ENCODE measurements at regions not wholly inside any gene's neighbourhood (a gene's known extent, or its start where the extent isn't known, plus 50 kb on each side); places are given as distances from the start of the nearest gene placed in this dataset.

DNA sequence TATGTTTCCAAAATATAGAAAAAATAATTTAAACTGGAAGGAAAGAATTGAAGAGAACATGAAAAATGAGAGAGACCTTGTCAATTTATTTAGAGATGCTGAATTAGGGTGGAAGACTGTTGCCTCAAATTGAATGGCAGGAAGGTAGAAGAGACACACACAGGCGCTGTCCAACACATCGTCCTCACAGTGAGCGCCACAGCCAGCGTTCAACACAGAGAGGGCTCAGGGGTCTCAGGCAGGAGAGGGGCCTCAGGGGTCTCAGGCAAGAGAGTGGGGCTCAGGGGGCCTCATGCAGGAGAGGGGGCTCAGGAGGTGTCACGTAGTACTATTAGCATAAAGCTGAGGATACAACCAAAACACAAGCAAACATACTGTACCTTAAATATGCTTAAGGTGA, 65.7 kb downstream of the TMEM18 start:
- no peak for DNase-seq (ENCODE audit: low spot score)

DNA sequence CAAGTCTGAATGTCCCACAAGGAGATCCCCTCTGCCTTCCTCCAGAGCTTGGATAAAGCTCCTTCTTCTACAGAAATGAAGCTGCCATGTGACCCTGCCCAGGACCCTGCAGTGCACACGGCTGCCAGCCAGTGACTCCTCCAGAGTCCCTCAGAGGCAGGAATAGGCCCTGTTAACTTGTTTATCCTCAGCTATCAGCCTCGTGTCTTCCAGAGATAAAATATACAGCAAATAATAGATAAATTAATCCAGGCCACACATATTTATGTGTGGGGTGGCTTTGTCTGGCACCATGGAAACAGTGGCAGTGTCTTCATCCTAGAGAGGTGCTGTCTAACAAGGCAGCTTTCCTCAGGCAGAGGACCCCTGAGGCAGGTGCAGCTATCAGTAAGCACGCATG, 66.7 kb downstream of the TMEM18 start:
- DNase-seq (ENCODE audit: low spot score) = no peak

DNA sequence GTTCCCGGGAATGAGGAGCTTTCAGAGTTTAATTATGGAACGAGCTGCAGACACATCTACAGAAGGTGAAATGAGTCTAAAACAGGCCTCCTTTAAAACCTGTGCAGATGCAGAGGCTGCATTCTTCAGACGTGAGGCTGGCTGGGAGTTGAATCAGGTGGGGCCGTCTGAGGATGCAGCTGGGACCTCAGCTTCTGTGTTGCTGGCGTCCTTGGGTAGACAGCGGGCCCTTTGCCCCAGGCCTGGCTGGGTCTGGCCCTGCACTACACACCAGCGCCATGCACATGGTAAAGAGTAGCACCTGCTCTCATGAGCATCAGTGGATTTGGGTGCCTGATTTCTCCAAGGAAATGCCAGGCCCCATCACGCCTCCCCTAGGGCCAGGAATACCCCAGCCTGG, 67.3 kb downstream of the TMEM18 start:
- no peak for DNase-seq (ENCODE audit: low spot score)

DNA sequence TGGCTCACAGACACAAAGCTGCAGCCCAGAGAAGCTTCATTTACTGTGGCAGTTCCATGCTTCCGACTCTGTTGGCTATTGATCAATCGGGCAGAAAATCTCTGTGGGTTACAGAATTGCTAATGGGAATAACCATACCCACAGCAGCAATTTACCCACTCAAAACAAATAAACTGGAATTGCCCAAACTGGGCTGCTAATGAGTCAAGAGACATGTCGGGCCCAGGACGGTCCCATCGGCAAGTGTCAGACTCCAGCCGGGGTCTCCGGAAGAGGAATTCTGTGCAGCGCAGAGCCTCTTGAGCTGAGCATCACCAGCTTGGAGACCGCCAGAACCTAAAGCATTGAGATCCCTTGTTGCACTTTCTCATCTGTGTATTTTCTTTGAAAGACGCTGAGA, 67.8 kb downstream of the TMEM18 start:
- no peak for DNase-seq (ENCODE audit: low spot score)

DNA sequence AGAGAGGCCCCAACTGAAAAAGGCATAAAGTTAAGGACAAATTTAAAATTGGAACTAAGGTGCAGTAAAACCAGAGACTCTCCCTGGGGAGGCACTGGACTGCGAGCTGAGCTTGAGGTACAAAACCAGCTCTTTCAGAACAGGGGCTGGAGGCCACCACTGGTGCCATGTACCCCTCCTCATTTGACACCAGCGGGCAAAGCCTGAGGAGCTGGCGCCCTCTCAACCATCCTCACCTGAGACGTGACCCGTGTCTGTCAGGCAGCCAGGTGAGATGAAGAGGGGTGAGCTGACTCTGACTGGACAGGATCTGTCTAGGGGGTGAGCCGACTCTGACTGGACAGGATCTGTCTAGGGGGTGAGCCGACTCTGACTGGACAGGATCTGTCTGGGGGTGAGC, 68.5 kb downstream of the TMEM18 start:
- no peak for DNase-seq (ENCODE audit: low spot score)

DNA sequence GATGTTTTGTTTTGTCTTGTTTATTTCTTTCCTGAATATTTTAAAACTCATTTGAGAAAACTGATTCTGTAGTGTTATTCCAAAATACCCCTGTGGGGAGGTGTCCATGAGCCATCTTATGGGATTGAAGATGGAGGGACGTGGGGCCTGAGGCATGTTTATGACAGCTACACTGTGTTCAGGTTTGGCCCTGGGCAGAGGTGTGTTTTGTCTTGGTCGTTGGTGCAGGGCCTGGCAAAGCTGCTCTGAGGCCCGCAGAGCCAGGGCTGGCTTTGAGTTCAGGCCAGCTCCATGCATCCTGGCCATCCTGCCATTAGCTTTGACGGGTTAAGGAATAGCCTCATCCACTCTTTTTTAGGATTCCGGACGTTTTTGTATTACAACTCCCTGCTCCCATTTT, 68.9 kb downstream of the TMEM18 start:
- DNase-seq (ENCODE audit: low spot score) = no peak

DNA sequence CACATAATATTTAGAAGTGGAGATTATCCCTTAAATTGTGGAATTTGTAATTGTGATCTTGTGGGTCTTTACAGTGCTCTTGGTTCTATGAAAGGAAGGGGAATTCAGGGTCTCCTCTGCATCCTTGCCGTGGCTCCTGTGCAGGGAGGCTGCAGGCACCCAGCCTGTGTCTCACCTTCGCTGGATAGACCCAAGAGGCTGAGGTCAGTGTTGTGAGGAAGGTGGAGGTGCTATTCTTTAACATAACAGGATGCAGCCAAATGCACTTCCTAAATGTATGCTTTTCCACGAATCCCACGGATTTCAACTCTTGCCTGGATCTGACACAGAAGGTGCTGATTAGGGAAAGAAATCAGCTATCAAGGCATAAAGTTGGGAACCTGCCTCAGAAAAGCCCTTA, 69.5 kb downstream of the TMEM18 start:
- DNase-seq (ENCODE audit: low spot score) = no peak

DNA sequence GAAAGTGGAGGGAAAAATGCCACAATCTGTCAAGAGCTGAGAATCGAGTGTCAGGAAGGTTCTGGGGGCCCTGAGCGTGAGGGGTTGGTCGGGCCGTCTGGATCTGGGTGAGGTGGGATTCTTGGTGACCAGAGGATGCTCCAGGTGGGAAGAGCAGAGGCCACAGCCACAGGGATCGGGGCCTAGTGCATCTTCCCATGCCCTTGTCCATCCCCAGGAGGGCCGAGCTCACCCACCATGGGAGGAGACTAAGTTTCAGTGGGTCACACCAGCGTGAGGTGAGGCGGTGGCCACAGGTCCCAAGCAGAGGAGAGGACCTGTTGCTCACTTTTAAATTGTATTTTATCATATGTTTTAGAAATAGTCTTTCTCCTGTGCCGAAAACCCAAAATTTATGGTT, 70.0 kb downstream of the TMEM18 start:
- no peak for DNase-seq (ENCODE audit: low spot score)

DNA sequence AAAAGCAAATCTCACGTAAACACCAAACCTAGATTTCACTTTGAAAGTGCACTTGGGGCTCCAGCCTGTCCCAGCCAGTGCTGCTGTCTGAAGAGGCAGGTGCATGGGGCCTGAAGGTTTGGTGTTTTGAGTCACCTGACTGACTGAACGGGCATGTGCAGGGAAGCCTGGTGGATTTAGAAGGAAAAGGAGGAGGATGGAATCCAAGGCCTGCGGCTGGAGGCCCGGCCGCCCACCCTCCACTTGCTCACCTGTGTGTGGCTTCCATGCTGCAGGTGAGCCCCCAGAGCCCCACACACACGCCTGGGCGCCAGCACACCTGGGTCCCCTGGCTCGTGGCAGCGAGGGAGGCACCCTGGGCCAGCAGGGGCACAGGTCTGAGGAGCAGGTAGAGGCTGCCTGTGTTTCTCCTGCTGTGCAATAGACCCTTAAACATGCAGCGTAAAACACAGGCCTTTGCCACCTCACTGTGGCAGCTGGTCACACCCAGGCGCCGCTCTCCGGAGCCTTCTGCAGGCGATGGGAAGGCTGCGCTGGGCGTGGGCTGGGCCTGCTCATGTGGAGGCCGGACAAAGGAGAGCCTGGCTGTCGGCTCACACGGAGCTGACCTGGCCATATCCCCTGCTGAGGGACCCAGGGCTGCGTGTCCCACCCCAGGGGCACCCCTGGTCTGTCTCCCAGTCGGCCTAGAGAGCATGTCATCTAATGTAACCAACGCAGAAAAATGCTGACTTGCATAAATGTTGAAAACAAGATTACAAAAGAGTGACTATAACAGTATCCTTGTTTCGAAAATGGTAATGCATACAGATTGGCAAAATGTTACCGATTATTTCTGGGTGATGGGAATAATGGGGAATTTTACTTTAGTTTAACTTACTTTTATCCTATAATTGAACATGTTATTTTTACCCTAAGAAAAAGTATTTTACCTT, 71.3 kb downstream of the TMEM18 start:
- DNase-seq (ENCODE audit: low spot score) = no peak

DNA sequence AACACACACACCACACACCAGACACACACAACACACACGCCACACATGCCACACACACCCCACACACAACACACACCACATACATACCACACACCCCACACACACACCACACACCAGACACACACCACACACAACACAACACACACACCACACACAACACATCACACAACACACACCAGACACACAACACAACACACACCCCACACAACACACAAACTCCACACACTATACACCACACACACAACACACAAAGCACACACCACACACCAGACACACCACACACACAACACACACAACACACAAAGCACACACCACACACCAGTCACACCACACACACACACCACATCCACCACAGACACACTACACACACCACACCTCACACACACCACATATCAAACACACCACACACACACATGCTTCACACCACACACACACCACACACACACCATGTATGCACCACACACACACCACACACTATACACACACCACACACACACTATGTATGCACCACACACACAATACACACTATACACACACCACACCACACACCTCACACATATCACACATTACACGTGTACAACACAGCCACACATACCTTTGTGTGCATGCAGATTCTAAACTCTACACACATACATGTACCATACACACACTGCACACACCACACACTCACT, 72.2 kb downstream of the TMEM18 start:
- no peak for DNase-seq (ENCODE audit: low spot score)

DNA sequence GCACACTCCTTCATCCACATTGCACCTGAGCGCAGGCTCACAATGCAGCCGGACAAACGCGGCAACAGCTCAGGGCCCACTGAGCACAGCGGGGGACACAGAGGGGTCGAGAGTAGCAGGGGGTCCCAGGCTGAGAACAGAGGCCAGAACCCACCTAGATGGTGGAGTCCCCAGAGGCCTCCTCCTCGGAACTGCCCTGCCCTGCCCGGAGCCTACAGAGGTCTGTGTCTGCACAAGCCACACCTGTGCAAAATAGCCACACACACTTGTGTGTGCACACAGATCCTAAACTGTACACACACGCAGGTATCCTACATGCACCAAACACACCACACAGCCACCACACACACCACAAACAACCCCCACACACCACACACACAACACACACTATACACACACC, 72.8 kb downstream of the TMEM18 start:
- DNase-seq (ENCODE audit: low spot score) = no peak

DNA sequence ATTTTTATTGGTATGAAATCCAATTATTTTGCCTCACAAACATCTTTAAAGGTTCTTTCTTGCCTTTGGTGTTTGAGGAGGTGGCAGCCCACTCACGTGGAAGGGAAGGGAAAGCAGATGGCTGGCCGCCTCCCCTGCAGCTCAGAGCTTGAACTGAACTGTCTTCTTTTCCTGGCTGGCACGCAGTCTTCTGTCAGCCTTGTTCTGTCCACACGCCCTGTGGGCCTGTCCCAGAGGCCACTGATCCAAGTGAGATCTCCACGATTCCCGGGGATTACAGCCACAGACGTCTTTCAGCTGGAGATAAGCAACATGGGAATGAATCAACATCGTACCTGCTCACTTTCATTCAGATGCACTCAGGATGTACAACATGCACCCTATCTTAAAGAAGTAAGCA, 73.3 kb downstream of the TMEM18 start:
- no peak for DNase-seq (ENCODE audit: low spot score)

DNA sequence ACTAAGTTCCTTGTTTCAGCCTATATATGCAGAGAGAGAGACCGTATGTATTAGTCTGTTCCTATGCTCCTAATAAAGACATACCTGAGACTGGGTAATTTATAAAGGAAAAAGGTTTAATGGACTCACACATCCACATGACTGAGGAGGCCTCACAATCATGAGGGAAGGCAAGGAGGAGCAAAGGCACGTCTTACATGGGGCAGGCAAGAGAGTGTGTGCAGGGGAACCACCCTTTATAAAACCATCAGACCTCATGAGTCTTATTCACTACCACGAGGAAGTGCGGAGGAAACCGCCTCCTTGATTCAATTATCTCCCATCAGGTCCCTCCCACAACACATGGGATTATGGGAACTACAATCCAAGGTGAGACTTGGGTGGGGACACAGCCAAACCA, 73.8 kb downstream of the TMEM18 start:
- no peak for DNase-seq (ENCODE audit: low spot score)

DNA sequence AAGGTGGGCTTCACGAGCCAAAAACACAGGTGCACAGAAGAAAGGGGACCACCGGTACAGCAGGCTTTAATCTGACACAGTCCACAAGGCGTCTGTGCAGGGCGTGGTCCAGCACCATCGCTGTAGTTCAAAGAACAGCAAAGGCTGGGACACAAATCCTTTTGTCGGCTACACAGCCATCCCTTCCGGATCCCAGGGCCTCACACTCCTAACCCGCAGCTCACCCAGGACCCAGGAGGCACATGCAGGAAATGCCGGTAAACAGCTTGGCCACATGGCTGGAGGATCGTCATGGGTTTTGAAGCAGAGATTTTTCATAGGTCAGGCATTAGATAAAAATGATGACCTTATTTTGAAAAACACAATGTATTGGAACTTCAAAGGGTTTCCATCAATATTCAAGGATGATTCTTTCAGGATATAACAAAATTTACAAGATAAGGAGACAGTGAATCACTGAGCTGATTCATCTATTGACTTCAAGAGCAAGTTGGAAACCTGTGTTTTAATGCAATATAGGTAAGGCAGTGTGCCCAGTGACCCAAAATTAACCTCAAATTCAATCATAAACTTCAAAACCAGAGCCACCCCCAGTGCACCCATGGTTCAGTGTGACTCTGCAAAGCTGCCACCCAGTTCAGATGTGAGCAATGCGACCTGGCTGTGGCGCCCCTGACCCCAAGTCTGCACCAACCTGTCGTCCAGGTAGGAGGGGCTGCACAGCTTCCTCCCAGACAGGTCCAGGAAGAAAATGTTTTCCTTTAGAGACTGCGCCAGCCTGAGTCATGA, 74.4 kb downstream of the TMEM18 start:
- no peak for DNase-seq (ENCODE audit: low spot score)

DNA sequence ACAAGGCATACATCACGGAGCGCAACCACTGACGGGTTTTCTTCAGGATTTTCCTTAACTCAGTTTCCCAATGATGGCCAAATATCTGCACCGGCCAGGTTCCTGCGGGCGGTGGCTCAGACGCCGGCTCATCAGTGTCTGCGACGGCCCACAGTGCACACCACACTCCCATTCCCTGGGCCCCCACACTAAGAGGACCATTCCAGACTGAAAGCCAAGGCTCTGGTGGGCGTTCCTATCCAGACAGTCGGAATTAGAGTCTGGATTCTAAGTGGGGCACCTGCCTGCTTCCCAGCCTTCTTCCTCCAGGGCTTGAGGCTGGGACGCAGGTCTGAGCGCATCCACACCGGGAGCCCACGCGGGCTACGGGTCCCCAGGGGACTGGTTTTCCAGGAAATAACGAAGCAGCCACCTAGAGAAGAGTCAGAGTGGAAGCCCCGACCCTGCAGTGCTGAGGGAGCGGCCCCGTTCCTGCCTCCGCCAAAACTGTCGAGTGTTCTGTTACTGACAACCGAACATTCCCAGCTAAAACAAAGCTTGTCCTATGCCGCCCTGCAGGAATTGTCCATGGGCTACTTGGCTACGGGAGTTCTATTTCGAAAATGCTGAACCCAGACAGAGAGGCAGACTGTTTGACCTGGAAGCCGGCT, 75.3 kb downstream of the TMEM18 start:
- DNase-seq (ENCODE audit: low spot score) = no peak

DNA sequence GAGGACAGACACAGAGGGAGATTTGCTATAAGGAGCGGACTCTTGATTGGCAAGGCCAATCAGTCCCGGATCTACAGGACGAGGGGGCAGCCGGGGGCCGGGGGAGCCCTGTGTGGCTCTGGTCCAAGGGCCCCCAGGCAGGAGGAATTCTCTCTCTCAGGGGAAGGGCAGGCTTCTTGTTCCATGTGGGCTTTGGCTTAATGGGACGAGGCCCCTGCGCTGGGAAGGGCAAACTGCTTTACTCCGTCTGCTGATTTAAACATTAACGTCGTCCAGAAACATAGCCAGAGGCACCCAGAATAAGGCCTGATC, 75.9 kb downstream of the TMEM18 start:
- no peak for DNase-seq (ENCODE audit: low spot score)

DNA sequence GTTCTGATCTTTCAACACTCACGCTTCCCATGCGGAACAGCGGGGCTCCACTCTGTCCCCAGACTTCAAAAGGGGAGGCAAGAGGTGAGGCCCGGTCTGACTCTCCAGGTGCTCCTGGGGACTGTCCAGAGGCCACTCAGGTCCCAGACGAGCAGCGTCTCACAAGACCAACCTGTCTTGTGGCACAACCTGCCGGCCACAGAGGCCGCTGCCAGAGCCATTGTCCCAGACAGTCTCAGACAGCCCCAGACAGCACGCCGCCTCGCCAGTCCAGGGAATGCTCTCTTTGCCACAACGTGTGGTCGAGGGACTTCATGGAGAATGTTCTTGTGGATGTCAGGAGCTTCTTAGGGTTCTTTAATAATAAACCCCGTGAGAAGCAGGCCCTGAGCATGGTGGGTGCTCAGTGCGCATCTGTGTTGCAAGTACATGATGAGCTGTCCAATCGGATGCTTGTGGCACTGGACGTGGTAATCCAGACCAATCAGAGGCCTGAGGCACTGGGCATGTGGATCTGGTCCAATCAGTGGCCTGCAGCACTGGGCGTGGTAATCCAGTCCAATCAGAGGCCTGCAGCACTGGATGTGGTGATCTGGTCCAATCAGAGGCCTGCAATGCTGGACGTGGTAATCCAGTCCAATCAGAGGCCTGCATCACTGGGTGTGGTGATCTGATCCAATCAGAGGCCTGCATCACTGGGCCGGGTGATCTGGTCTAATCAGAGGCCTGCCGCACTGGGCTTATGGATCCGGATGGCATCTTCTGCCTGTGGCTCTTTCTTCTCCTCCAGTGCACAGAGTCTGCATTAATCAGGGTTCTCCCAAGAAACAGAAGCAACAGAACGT, 76.4 kb downstream of the TMEM18 start:
- no peak for DNase-seq (ENCODE audit: low spot score)

DNA sequence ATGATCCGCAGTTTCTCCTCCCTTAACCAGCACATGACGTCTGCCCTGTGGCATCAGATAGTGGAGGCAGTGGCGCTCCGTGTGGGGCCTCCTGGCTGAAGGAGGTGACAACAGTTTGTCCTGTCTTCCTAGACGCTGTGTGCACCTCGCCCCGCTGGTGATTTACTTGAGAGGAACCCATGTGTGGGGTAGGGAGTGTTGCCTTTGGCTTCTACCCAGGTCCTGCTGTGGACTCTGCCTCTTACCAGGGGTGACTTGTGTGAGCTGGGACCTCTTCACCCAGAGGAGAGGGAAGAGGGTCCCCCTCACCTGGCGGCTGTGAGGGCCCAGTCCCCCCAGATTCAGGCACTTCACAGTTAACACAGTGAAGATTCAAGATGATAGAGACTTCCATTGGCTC, 77.6 kb downstream of the TMEM18 start:
- DNase-seq (ENCODE audit: low spot score) = no peak

DNA sequence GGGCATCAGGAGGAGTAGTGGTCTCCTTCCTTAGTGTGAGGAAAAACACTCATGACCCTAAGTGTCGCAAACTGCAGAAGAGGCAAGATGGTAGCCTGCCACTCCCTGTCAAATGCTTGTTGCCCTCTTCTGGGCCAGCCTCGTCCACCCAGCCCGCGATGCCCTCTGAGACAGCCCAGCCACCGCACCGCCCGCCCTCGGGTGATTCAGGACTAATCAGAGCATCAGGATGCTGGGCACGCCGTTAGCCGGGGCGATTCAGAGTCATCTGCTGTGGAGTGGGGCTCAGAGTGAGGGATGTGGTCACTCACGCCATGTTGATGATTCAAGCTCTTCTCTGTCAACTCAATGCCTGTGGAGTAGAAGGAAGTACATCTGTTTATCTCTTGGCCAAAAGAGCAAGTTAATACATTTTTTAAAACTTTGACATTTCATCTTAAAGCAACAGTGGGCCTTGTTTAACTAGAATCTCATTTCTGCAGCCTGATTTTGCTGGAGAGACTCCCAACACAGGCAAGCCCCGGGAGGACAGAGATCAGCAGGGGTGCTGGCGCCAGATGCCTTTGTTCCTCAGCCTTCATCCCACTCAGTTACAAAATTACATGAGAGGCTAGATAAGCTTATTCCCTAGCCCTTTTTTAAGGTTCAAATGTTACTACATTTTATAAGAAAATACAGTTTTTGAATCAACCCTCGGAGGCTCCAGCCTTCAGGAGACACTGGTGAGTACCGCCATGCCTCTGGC, 79.0 kb downstream of the TMEM18 start:
- DNase-seq (ENCODE audit: low spot score) = no peak

DNA sequence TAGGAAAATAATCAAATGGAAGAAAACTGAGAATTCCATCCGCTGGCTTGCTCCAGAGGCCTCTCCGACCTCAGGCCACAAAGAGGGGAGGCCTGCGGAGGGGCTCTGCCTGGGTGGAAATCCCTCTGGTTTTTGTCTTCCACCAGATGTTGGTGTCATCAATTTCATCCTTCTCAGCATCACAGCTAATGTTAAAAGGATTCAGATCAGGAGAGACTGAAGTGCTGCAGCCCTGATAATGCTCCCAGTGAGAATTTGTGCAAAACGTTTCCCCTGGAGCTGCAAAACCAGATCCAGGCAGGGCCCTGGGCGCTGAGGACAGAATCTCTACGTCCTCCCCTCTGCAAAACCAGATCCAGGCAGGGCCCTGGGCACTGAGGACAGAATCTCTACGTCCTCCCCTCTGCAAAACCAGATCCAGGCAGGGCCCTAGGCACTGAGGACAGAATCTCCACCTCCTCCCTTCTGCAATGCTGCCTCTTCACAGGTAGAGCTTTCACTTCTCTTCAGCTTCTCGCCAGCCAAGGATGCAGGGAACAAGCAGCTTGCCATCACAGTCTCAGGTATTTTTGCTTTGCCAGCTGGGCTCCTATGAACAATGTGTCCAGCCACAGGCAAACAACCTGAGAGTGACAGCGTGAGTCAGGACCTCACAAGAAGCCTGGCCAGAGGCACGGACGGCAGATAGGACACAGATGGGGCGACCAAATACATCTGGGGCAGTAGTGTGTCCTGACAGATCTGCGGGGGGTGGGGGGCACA, 81.2 kb downstream of the TMEM18 start:
- no peak for DNase-seq (ENCODE audit: low spot score)

Measured in putamen (tissue), 1 donor.